ENCODE measurements at regions not wholly inside any gene's neighbourhood (a gene's known extent, or its start where the extent isn't known, plus 50 kb on each side); places are given as distances from the start of the nearest gene placed in this dataset.

GRCh38 chr2:37873229-37873628 lies 51.9 kb upstream of the RMDN2 start:
- peak; percentile 19 for DNase-seq
- H3K4me3 ChIP-seq (ENCODE audit: insufficient read depth, low read depth, low read length) = no peak overlapping the region
- H3K36me3 ChIP-seq (replicated peaks; ENCODE audit: control insufficient read depth, insufficient read depth, low read length) = no peaks in the 10 kb centered on the region
- peaks cover 5% of the 10 kb centered on the region; the same call in 1 of the 2 replicates for H3K27me3 ChIP-seq (ENCODE audit: control insufficient read depth, insufficient read depth, low read length)

GRCh38 chr2:37873749-37874330 lies 51.2 kb upstream of the RMDN2 start:
- DNase-seq = no peak
- Histone ChIP-seq H3K27me3 (ENCODE audit: control insufficient read depth, insufficient read depth, low read length) (peaks cover 5% of the 10 kb centered on the region; the same call in 1 of the 2 replicates), H3K36me3 (replicated peaks; ENCODE audit: control insufficient read depth, insufficient read depth, low read length) (no peaks in the 10 kb centered on the region), H3K4me3 (ENCODE audit: insufficient read depth, low read depth, low read length) (no peak overlapping the region)

- no peak for DNase-seq
- Histone ChIP-seq H3K27me3 (ENCODE audit: control insufficient read depth, insufficient read depth, low read length) (peaks cover 5% of the 10 kb centered on the region; the same call in 1 of the 2 replicates), H3K4me3 (ENCODE audit: insufficient read depth, low read depth, low read length) (no peak overlapping the region), H3K36me3 (replicated peaks; ENCODE audit: control insufficient read depth, insufficient read depth, low read length) (no peaks in the 10 kb centered on the region)
These were observed 50.6 kb upstream of the RMDN2 start for GRCh38 chr2:37874470-37874869.

All from H7 (cell line).